LNCaP clone FGC (cell line): ENCODE measurements at regions not wholly inside any gene's neighbourhood (a gene's known extent, or its start where the extent isn't known, plus 50 kb on each side); places are given as distances from the start of the nearest gene placed in this dataset.

Experiments used
- DNase-seq: peaks from one replicate; pipeline ENCODE4 v3.0.0-alpha.2; 2011; ENCODE audit warnings: low read depth
- H3K4me3 ChIP-seq: 2 replicates; pipeline ENCODE4 v1.5.1; 2011; ENCODE audit warnings: mild to moderate bottlenecking, low read depth, low read length, control low read depth
- CTCF ChIP-seq: IDR thresholded peaks from 2 replicates; pipeline ENCODE4 v1.5.1; 2012; ENCODE audit warnings: mild to moderate bottlenecking; ENCODE audit not compliant: control insufficient read depth, insufficient read depth; ENCODE audit errors: extremely low read depth

GRCh38 chr4:124178449-124179021 is 534.0 kb downstream of the ANKRD50 start:
- no peak for DNase-seq
- no peak overlapping the region for H3K4me3 ChIP-seq
- no peak for TF ChIP-seq CTCF

DNA sequence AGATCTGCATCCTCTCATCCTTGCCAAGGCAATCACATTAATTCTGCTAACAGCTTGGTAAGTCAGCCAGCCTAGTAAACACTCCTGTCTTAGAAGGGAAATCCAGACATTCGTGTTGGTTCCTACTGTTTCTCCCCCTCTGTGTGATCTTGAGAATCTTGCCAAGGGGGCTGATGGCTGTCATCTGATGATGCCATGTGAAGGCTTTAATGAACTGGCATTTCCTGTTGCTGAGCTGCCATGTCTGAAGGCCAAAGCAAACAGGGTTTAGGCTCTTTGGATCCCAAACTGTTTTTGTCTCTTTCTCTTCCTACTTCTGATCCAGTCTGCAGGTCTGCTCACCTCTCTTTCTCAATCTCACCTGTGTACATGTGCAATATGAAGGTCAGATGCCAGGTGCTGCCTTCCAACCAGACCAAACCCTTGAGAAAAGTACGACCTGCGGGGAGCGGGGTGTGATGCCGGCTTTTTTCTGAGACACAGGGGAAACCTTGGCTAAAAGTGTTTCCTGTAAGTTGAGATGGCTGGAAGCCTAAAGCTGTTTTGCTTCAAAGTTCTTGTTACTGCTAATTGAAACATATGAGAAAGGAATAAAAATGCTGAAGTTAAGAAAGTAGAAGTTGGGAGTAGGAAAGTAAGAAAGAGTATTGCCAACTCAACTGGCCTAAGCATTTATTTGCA is 532.9 kb downstream of the ANKRD50 start:
- H3K4me3 ChIP-seq = no peak overlapping the region
- TF ChIP-seq CTCF = no peak
- no peak for DNase-seq

- DNase-seq = no peak
- no peak for TF ChIP-seq CTCF
- no peak overlapping the region for H3K4me3 ChIP-seq
Measured at GRCh38 chr4:124181039-124181438, 531.5 kb downstream of the ANKRD50 start.

DNA sequence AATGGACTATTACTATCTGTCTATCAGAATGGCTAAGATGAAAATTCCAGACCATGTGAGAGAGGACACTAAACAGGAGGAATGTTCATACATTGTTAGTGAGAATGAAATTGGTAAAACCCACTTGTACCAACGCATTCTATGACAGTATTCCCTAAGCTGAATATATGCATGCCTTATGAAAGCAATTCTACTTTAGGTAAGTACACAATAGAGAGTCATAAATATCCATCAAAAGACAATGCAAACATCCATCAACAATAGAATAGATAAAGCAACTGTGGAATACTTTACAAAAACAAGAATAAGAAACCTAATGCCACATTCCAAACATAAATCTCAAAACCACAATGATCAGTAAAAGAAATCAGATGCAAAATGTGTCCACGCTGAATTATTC is 529.3 kb downstream of the ANKRD50 start:
- TF ChIP-seq CTCF = no peak
- H3K4me3 ChIP-seq = no peak overlapping the region
- no peak for DNase-seq

DNA sequence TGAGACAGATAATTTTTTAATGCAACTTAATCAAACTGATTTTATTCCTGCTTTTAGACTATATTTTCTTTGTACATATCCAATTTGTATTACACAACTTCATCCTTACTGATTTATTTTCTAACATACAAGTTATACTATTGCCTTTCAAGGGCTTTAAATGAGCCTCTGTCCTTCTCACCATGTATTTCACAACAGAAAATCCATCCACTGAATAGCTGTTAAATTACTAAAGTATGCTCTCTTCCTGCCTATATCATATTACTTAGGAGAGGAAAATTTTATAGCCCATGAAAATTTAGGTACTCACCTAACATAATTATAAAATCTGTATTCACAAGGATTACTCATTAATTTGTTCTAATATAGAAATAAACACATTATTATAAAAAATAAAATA is 528.6 kb downstream of the ANKRD50 start:
- no peak for DNase-seq
- no peak for TF ChIP-seq CTCF
- H3K4me3 ChIP-seq = no peak overlapping the region

DNA sequence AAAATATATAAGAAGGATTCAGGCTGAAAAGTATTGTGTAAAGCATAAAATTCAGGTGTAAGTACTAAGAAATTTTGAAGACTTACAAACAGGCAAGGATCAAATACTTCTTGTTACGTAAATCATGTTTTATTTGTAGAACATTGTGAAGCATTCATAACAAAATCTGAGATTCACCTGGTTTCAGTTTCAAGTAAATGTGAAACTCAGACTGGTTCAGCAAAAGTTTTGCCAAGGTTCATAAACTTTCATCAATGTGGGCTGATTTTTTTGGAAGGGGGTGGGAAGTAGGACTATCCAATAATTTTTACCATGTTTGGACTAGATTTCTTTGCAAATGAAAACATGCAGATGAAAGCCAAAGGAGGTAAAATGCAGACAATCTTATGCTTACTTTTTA is 527.7 kb downstream of the ANKRD50 start:
- DNase-seq = no peak
- H3K4me3 ChIP-seq = no peak overlapping the region
- TF ChIP-seq CTCF = no peak

- H3K4me3 ChIP-seq = no peak overlapping the region
- no peak for TF ChIP-seq CTCF
Measured at GRCh38 chr4:124188595-124188994, 523.9 kb downstream of the ANKRD50 start.

More at GRCh38 chr4:124188595-124188994, 523.9 kb downstream of the ANKRD50 start:
- DNase-seq = no peak
